HG02840 (cell line): ENCODE measurements at regions not wholly inside any gene's neighbourhood (a gene's known extent, or its start where the extent isn't known, plus 50 kb on each side); places are given as distances from the start of the nearest gene placed in this dataset.
"Not testable (repeated sequence)": the region's sequence is repeated elsewhere in the genome, so short reads cannot be mapped to it uniquely, and the experiment has no call there.

ENCODE experiments used
- ATAC-seq: cut with Tn5 transposase; IDR thresholded peaks from one replicate; pipeline ENCODE4 v1.9.1; 2021; ENCODE audit warnings: mild to moderate bottlenecking, moderate library complexity, moderate number of reproducible peaks; ENCODE audit not compliant: unreplicated experiment, low FRiP score

DNA sequence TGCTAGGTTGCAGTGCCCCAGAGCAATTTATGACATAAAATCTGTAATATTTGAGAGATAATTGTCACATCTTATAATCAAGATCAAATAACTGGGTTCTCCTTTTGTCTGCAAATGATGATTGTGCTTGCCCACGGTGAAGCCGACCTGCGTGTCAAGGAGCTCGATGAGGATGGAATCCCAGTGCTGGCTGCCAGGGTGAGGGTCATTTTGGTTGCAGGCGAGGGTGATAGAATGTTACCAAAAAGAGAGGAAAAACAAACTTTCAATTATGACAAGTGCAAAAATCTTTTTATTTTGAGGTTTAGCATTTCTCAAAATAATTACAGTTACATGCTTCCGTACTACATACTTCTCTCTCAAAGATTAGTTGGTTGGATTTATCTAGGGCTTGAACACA lies 76.4 kb upstream of the ZNF658 start:
- not testable (repeated sequence) for ATAC-seq

DNA sequence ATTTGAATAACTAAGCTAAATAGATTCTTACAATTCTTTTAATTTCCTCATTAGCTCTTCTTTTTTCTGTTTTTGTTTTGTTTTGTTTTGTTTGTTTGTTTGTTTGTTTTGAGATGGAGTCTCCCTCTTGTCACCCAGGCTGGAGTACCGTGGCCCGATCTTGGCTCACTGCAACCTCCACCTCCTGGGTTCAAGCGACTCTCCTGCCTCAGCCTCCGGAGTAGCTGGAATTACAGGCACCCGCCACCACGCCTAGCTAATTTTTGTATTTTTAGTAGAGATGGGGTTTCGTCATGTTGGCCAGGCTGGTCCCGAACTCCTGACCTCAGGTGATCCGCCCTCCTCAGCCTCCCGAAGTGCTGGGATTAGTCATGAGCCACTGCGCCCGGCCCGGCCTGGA lies 70.7 kb upstream of the ZNF658 start:
- not testable (repeated sequence) for ATAC-seq

DNA sequence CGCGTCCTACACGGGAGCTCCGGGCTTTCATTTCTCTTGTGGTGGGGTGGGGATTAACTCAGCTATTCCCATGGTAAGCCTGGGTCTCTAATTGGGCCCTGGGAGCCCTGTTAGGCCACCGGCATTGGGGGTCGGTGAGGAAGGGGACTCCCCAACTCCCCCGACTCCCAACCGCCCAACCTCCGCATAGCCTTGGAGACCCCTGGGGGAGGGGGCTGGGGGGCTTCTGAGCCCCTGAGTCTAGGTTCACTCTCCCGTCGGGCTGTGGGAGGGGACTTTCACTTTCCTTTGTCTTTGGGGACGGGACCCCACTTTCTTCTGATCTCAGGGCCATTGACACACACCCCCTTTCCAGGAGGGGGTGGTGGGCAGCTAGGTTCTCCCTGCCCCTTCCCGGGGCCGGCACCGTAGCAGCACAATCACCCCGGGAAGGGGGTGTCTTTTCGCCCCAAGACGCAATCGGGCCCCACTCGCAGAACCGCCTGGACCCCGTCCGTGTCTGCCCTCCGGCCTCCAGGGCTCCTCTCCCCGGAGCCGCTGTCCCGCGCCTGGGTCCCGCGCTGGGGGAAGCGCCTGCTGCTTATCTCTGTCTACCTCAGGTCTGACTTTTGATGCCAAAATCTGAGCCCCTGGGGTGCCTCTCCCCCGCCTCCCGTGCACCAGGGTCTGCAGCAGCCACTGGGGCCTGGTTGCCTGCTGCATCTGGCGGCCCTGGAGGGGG lies 69.6 kb upstream of the ZNF658 start:
- not testable (repeated sequence) for ATAC-seq

GRCh38 chr9:66832222-66832621 lies 68.3 kb upstream of the ZNF658 start:
- ATAC-seq: not testable (repeated sequence)

DNA sequence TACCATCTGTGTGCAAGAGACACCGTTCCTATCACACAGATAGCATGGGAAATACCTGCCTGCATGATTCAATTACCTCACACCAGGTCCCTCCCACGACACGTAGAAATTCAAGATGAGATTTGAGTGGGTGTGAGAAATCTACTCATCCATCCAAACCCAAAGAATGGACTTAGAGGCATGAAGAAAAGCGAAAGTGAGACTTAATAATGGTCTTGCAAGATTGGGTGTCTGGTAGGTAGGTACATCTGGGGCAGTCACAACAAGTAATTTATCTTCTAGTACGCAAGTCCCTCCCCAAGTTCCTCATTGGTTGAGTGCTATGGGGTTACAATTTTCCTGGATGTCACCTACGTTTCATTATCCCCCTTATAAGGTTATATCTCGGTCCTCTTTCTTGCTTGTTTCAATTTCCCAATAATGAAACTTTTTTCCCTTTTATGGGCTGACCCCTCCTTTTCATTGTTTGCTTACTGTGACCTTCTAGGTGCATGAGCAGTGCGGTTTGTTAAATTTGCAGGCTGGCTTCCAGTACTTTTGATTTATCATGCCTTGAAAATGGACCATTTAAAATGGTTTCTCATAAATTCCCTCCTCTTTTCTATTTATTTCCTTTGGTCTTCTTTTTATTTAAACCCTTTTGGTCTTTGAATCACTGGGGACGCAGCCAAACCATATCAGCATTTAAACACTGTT lies 63.1 kb upstream of the ZNF658 start:
- not testable (repeated sequence) for ATAC-seq
